Fibroblast of skin of right biceps (primary cell): ENCODE measurements at regions not wholly inside any gene's neighbourhood (a gene's known extent, or its start where the extent isn't known, plus 50 kb on each side); places are given as distances from the start of the nearest gene placed in this dataset.

Experiments
- DNase-seq: peaks from one replicate; pipeline ENCODE4 v3.0.0-alpha.2; 2013

DNA sequence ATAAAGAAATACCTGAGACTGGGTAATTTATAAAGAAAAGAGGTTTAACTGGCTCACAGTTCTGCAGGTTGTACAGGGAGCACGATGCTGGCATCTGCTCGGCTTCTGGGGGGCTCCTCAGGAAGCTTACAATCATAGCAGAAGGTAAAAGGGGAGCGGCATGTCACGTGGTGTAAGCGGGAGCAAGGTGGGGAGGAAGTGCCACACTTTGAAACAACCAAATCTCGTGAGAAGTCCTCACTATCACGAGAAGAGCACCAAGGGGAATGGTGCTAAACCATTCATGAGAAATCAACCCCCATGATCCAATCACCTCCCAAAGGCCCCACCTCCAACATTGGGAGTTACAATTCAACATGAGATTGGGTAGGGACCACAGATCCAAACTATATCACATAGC is 67.7 kb downstream of the AKR1B1 start:
- no peak for DNase-seq

DNA sequence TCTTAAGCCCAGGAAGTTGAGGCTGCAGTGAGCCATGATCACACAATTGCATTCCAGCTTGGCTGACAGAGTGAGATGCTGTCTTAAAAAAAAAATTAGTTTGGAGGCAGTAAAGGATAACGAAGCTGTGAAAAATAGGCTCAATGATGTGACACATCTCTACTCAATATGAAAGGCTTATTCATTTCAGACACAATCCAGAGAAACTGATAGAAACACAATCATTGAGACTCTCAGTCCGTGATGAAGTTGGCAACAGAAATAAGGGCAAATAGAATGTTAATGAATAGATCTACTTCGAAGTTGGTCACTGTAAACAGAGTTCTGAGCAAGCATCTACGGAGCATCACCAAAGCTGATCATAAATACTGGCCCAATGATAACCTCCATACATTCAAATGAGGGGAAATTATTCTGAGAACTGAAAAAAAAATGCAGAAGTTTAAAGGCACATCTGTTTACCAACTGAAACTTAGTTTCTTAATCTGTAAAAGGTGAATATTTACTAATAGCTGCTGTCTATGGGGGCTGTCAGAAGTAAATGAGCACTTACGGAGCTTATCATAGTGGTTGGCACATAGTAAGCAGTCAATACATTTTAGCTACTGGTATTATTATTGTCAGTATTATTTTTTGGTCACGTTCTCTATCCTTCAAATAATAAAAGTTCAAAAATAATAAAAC is 70.4 kb downstream of the AKR1B1 start:
- no peak for DNase-seq

DNA sequence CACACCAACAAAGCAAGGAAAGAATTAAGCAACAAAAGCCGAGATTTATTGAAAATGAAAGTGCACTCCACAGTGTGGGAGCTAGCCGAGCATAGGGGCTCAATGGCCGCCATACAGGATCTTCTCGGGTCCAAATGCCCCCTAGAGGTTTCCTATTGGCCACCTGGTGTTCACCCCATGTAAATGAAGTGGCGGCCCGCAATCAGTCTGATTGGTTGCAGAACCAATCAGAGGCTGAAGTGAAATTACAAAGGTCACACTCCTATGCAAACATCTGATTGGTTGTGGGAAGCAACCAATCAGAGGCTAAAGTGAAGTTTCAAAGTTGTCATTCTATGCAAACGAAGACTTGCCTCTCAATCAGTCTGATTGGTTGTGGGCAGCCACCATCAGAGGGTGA is 61.8 kb upstream of the SLC35B4 start:
- no peak for DNase-seq

DNA sequence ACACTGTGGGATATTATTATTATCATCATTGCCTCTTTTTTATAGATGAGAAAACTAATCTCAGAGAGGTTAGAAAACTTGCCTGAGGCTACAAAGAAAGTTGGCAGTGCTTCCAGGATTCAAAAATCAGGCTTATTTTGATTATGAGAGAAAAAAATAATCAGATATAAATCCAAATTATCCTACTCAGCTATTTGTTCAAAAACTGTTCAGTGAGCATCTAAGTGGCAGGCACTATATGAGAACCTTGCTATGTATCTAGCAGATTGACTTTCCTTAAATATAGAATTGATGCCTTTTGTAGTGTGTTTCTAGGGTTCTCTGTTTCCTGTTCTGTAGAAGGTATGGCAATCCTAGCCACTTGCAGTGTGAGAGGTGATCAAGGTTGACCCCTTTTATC is 60.0 kb upstream of the SLC35B4 start:
- no peak for DNase-seq

DNA sequence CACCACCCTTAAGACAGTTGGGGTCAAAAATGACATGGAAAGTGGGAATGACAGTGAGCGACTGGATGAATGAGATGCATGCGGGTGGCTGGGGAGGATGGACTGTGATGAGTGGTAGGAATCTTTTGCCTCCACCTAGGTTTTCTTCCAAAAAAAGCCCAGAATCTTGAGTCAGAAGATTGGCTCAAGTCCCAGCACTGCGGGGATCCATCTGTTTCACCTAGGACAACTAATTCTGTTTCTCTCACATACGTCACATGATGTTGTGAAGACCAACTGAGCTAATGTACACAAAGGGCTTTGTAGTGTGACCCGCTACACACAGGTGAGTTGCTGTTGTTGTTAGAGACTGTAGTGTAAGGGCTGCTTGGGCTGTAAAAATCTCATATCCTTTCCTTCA is 58.5 kb upstream of the SLC35B4 start:
- no peak for DNase-seq

- no peak for DNase-seq
These were observed 58.1 kb upstream of the SLC35B4 start for GRCh38 chr7:134374791-134375190.

DNA sequence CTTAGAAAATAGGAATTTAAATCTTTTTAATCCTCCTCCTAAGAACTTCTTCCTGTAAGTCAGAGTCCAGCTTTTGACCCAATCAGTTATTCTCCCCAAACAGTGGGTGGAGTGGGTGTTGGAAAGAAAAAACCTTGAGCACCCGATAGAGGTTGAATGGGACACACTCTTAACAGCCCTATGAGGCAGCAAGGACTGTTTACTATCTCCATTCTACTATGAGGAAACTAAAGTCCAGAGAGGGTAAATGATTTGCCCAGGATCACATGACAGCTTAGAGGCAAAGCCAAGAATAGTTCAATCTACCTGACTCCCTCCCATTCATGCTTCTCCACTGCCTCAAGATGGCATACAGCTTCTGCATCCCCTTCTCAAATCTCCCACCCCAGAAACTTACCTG is 57.6 kb upstream of the SLC35B4 start:
- DNase-seq: no peak

DNA sequence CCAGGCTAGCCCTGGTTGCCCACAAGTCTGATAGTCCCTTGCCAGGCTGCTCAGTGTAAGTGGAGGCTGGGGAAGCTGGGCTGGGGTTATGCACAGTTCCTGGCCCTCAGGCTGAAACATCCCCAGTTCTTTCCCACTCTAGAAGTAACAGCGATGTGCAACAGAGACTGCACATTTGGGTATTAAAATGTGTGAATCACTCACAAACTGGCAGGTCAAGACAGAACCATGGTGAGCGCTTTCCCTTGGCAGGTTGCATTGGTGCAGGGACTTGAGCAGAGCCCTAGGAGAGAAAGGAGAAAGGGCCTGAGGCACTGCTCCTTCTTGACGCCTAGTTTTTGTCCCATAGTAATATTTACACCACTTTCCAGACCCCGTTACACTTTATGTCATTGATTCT is 56.1 kb upstream of the SLC35B4 start:
- DNase-seq: no peak

GRCh38 chr7:134371971-134372370 is 55.2 kb upstream of the SLC35B4 start:
- DNase-seq: no peak

DNA sequence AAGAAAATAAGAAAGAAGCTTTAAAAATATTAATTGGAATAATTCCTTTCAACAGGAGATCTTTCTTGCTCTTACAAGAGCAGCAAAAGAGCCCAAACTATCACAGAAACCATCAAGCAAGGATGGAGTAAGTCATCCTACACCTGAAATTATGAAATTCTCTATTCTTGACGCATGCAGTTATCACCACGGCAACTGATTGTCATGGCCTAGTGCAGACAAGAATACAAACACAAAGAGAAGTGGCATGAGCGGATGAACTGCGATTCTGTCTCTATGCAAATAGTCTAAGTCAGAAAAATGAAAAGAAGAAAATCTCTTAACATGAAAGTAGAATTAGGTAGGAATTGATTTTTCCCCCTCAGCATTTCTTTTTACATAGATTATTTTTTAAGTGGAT is 54.8 kb upstream of the SLC35B4 start:
- no peak for DNase-seq

DNA sequence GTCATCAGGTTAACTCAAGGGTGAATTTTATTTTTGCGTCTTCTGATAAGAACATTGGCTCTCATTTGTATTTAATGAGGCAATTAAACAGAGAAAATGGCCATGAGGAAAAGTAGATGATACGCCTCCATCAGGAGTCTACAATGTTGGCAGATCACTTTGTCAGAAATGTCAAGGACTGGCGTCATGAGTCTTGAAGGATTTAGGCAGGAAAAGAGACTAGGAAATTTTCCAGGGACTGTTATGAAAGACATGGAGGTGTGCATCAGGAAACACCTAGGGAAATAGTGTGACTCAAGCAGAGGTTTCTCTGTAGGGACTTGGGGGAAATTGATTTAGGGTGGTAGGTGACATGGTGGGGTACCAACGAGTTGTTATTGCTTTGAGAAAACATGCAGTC is 53.4 kb upstream of the SLC35B4 start:
- no peak for DNase-seq

- DNase-seq: peak; percentile 72
These were observed 52.3 kb upstream of the SLC35B4 start for GRCh38 chr7:134368851-134369544.

DNA sequence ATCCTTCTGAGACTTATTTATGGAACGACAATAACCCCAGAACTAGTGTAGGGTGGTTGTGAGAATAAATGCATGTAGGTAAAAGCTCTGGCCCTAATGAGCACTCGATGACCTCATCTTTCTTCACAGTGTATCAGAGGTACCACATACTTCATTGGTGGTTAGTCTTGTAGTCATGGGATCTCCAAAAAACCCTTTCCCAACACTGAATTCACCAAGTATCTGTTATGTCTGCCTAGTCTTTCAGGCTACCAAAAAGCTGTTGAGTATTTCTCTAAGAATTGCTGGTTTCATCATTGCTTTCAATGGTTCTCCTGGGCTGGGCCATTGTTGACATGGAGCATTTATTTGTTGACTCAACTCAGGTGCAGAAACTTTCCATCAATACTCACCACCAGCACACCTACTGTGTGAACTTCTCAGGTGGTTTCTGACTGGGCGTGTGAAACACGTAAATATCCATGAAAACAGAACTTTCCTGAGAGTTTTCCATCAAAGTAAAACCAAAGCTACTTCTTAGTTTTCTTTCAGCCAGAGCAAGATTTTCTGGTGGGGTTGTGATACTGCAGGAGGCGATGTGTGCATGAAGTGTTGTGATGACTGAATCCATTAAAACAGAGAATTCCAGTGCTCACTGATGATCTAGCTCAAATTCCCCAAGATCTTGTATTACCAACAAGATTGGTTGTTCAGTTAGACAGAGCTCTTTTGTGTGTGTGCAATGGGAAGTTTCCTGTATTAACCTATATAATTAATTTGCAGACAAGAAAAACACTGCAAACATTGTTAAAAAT is 51.4 kb upstream of the SLC35B4 start:
- DNase-seq: no peak
